Type B pancreatic cell (in vitro differentiated cells): ENCODE measurements at regions not wholly inside any gene's neighbourhood (a gene's known extent, or its start where the extent isn't known, plus 50 kb on each side); places are given as distances from the start of the nearest gene placed in this dataset.

Experiments used
- DNase-seq: peaks from one replicate; pipeline ENCODE4 v3.0.0; 2021; ENCODE audit warnings: mixed read lengths; ENCODE audit not compliant: unreplicated experiment; ENCODE audit errors: extremely low spot score
- H3K27ac Mint-ChIP-seq: 2 replicates; pipeline ENCODE4 v1.8.0; 2021; ENCODE audit warnings: mild to moderate bottlenecking, mixed read lengths
- H3K27me3 Mint-ChIP-seq: 2 replicates; pipeline ENCODE4 v1.8.0; 2021; ENCODE audit warnings: mixed read lengths
- H3K36me3 Mint-ChIP-seq: 2 replicates; pipeline ENCODE4 v1.8.0; 2021; ENCODE audit warnings: mixed read lengths
- H3K4me1 Mint-ChIP-seq: one replicate; pipeline ENCODE4 v1.8.0; 2021; ENCODE audit warnings: mixed read lengths; ENCODE audit not compliant: unreplicated experiment
- H3K4me3 Mint-ChIP-seq: 2 replicates; pipeline ENCODE4 v1.8.0; 2021; ENCODE audit warnings: mild to moderate bottlenecking, mixed read lengths
- H3K9me3 Mint-ChIP-seq: 2 replicates; pipeline ENCODE4 v1.8.0; 2021; ENCODE audit warnings: mixed read lengths
- TF ChIP-seq, protein P1 (sequence below): fragments of 200-600 bp; sonication (generic); conservative IDR thresholded peaks from 2 replicates; pipeline ENCODE4 v1.5.0; 2021; ENCODE audit warnings: antibody characterized with exemption, mild to moderate bottlenecking

DNA sequence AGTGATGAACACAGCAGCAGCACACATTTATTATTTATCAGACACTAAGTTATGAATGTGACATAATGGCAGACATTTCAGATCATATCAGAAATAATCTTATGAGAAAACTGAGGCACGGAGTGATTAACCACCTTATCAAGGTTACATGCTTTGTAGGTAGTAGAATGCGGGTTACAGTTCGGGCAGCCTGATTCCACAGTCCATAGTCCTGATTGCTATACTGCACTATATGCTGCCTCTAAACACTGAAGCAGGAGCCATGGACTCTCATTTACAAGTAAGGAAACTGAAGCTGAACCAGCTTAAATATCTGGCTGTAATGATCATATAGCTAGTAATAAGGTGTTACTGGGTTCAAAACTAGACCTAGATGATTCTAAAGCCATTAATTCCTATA, 291.3 kb upstream of the ADAMTSL1 start:
- Mint-ChIP-seq H3K4me1 (no peaks in the 10 kb centered on the region), H3K36me3 (no peaks in the 10 kb centered on the region), H3K4me3 (no peak overlapping the region), H3K27ac (no peak overlapping the region), H3K27me3 (no peaks in the 10 kb centered on the region), H3K9me3 (peaks cover 5% of the 10 kb centered on the region)
- TF ChIP-seq, protein P1, sequence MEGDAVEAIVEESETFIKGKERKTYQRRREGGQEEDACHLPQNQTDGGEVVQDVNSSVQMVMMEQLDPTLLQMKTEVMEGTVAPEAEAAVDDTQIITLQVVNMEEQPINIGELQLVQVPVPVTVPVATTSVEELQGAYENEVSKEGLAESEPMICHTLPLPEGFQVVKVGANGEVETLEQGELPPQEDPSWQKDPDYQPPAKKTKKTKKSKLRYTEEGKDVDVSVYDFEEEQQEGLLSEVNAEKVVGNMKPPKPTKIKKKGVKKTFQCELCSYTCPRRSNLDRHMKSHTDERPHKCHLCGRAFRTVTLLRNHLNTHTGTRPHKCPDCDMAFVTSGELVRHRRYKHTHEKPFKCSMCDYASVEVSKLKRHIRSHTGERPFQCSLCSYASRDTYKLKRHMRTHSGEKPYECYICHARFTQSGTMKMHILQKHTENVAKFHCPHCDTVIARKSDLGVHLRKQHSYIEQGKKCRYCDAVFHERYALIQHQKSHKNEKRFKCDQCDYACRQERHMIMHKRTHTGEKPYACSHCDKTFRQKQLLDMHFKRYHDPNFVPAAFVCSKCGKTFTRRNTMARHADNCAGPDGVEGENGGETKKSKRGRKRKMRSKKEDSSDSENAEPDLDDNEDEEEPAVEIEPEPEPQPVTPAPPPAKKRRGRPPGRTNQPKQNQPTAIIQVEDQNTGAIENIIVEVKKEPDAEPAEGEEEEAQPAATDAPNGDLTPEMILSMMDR = no peak
- DNase-seq = no peak

DNA sequence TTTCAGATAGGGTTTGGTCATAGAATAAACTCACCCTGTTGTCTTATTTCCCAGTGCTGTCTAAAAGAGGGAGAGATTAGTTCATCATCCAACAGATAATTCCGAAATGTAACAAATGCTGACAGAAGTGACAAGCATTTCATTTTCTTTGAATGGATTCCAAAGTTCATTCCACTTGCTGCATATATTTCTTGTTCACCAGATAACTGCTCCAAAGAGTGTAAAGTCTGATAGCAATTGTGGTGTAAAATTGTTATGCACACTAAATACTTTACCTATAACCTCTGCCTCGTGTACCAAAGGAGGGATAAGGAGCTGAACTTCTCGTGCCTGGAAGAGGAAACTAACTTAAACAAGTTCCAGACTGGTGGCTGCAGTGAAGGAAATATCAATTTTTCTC, 290.0 kb upstream of the ADAMTSL1 start:
- Mint-ChIP-seq H3K4me3 (no peak overlapping the region), H3K9me3 (peaks cover 4% of the 10 kb centered on the region), H3K27me3 (no peaks in the 10 kb centered on the region), H3K4me1 (peaks cover 7% of the 10 kb centered on the region), H3K36me3 (no peaks in the 10 kb centered on the region), H3K27ac (no peak overlapping the region)
- DNase-seq = no peak
- TF ChIP-seq, protein P1 = no peak

DNA sequence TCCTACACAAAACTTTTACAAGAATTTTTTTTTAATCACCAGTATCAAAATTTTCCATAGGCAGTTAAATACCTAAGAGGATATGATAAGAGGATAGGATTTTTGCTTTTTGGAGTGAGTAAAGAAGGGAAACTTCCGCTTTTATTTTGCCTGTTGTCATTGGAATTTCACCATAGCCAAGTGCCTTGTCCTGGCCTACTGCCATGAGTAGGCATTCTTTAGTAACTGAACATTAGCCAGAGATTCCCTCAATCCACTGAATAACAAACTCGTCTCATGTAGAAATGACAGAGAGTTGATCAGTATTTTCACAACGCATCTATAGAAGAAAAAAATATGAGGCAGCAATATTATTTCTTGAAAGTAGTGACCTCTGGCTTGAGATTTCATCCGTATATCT, 289.6 kb upstream of the ADAMTSL1 start:
- no peak for DNase-seq
- peaks cover 7% of the 10 kb centered on the region for H3K4me1 Mint-ChIP-seq
- no peak overlapping the region for H3K27ac Mint-ChIP-seq
- peaks cover 4% of the 10 kb centered on the region for H3K9me3 Mint-ChIP-seq
- TF ChIP-seq, protein P1 = no peak
- H3K4me3 Mint-ChIP-seq = no peak overlapping the region
- H3K27me3 Mint-ChIP-seq = no peaks in the 10 kb centered on the region
- no peaks in the 10 kb centered on the region for H3K36me3 Mint-ChIP-seq

DNA sequence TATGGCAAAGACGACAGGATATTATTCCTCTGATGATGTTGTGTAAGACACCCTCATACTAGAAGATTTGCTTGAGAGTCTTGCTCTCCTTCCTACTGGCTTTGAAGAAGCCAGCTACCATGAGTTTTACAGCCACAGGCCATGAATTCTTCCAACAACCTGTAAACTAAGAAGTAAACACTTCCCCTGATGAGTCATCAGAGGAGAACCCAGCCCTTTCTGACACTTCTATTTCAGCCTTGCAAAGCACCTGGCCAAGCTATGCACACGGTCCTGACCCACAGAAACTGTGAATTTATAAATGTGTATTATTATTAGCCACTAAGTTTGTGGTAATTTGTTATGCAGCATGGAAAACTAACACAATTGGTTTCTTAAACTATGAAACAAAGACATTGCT, 288.8 kb upstream of the ADAMTSL1 start:
- DNase-seq = no peak
- Mint-ChIP-seq H3K36me3 (no peaks in the 10 kb centered on the region), H3K27ac (no peak overlapping the region), H3K4me3 (no peak overlapping the region), H3K27me3 (no peaks in the 10 kb centered on the region), H3K9me3 (peaks cover 4% of the 10 kb centered on the region), H3K4me1 (peaks cover 14% of the 10 kb centered on the region)
- TF ChIP-seq, protein P1 = no peak

DNA sequence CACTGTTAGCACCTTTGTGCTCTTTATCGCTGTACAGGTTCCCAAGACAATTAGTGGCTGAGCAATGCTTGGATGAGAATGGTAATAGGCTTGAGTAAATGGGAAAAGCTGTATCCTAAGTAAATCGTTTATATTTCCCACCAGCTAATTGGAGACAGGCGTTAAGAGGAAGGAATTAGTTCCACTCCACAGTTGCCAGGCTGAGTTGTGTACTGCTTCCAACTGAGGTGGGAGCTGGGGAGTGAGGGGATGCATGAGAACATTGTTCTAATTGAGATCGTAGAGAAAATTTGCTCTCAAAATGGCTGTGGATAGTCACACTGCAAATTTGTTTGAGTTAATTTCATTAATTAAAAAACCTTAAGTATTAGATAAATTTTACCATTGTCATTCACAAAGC, 285.0 kb upstream of the ADAMTSL1 start:
- peaks cover 4% of the 10 kb centered on the region for H3K9me3 Mint-ChIP-seq
- TF ChIP-seq, protein P1 = no peak
- DNase-seq = no peak
- H3K36me3 Mint-ChIP-seq = no peaks in the 10 kb centered on the region
- peaks cover 18% of the 10 kb centered on the region for H3K4me1 Mint-ChIP-seq
- H3K27ac Mint-ChIP-seq = no peak overlapping the region
- H3K27me3 Mint-ChIP-seq = no peaks in the 10 kb centered on the region
- no peak overlapping the region for H3K4me3 Mint-ChIP-seq
